ENCODE measurements at regions not wholly inside any gene's neighbourhood (a gene's known extent, or its start where the extent isn't known, plus 50 kb on each side); places are given as distances from the start of the nearest gene placed in this dataset.

- DNase-seq: no peak
Observed at GRCh38 chr2:161085149-161085548, 75.1 kb upstream of the TANK start.

GRCh38 chr2:161088658-161089350 lies 71.4 kb upstream of the TANK start:
- no peak for DNase-seq

GRCh38 chr2:161090411-161090810 lies 69.8 kb upstream of the TANK start:
- no peak for DNase-seq

GRCh38 chr2:161095314-161095713 lies 64.9 kb upstream of the TANK start:
- DNase-seq: no peak

- DNase-seq: no peak
Observed at GRCh38 chr2:161096336-161096735, 63.9 kb upstream of the TANK start.

GRCh38 chr2:161097157-161097556 lies 63.1 kb upstream of the TANK start:
- DNase-seq: no peak

DNA sequence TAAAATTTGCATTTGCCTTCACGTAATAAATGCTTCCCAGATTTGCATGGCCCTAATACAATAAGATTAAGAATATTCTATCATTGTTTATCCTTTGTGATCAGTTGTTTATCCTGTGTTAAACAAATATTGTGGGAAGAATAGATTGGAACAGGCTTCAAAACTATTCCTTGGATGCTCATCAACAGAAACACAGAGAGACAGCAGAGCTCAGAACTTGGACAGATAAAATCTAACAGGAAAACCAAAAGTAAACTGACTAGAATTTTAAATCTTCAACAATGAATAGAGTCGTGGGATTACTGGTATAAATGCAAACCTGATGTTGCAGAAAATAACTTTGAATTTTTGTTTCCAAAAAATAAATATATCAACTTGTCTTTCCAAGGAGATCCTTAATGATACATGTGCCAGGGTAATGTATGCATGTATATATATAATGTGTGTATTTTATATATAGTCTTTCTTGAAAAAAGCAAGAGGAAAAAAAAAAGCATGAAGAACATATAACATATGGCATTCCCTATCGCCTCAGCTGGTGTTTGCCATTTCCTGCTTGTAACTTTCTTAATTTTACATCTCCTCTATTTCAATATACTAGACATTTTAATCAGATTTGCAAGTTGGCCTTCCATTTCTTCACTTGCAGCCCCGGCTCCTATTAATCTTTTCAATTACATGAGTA lies 59.9 kb upstream of the TANK start:
- no peak for DNase-seq

- no peak for DNase-seq
Observed at GRCh38 chr2:161101406-161101805, 58.8 kb upstream of the TANK start.

DNA sequence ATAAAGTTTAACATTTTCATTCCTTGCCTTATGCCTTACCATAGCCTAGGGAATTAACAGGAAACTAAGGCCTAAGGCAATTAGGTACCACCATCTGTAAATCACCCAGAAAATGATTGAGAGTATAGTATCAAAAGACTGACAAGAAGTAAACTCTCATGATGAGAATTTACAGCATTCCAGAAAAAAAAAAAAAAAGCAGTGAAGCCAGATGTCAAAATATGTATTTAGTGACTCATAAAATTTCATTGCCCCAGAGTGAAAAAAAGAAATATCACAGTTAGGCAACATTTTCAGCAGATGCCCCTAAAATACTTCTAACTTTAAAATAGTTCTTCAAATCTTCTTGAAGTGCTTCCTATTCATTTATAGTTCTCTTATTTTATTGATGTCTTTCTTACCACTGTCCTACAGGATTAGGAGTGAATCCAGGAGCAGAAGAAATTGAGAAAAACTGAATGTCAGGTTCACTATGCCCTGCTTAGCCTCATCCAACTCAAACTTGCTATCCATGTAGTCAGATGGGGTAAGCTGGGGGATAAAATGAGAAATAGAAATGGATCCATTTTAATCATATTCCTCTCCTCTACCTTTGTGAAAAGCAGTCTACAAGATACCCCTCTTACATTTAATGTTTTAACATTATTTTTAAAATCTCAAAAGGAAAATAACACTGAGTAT lies 57.3 kb upstream of the TANK start:
- no peak for DNase-seq

DNA sequence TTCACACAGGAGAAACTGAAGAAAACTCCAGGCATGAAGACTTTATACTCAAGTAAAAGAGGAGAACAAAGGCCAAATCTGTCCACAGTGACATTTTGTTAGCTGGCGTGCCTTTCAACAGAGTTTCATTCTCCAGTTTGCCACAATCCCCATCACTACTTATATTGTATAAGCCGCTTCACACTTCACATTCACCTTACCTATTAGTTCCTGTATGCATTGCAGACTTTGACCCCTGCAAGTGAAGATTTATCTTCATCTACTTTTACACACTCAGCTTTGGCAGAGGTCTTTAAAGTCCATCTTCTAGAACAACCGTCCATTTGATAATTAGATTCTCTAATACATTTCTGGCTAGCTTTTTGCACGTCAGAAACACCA lies 56.8 kb upstream of the TANK start:
- DNase-seq: no peak

GRCh38 chr2:161104054-161104553 lies 56.1 kb upstream of the TANK start:
- no peak for DNase-seq

DNA sequence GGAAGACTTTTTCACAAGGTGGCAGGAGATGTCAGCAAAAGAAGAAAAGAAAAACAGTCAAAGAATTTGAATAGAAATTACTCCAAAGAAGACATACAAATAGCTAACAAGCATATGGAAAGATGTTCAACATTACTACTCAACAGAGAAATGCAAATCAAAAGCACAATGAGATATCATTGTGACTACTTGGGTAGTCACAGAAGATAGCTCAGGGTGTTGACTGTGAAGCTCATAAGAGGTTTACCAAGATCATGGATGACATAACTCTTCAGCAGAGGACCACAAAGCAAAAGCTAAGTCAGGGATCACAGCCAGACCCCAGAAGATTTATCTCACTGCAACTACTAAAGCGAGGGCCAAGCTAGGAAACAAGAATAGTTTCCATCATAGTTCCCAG lies 53.0 kb upstream of the TANK start:
- no peak for DNase-seq
